ENCODE measurements at regions not wholly inside any gene's neighbourhood (a gene's known extent, or its start where the extent isn't known, plus 50 kb on each side); places are given as distances from the start of the nearest gene placed in this dataset.

GRCh38 chr1:186577633-186578032 is 102.6 kb downstream of the PTGS2 start:
- no peak for TF ChIP-seq CTCF (IDR thresholded peaks at IDR 0.05)
- TF ChIP-seq SIN3A (IDR thresholded peaks at IDR 0.05; ENCODE audit: borderline replicate concordance, insufficient read depth, low read depth, low read length): no peak
- no peak for TF ChIP-seq REST (IDR thresholded peaks at IDR 0.05; ENCODE audit: insufficient read depth in 1 of 2, low read depth in 2 of 2, low read length in 1 of 2)
